ENCODE measurements at regions not wholly inside any gene's neighbourhood (a gene's known extent, or its start where the extent isn't known, plus 50 kb on each side); places are given as distances from the start of the nearest gene placed in this dataset.

- TF ChIP-seq CTCF (IDR thresholded peaks at IDR 0.05; ENCODE audit: low read depth, low read length, poor library complexity, severe bottlenecking): no peak
- TF ChIP-seq EZH2phosphoT487 (IDR thresholded peaks at IDR 0.05; ENCODE audit: borderline replicate concordance, low read length): no peak
These were observed 2602.5 kb downstream of the PCDH9 start for GRCh38 chr13:64627654-64628053.
